Spleen (tissue), 7 donors: ENCODE measurements at regions not wholly inside any gene's neighbourhood (a gene's known extent, or its start where the extent isn't known, plus 50 kb on each side); places are given as distances from the start of the nearest gene placed in this dataset.

ENCODE experiments used
- POLR2A ChIP-seq, 3 donors: fragments of 450-650 bp; IDR thresholded peaks; one replicate each; pipeline ENCODE4 v1.5.1; 2017; ENCODE audit warnings: antibody characterized with exemption in 3 of 3, mild to moderate bottlenecking in 1 of 3
- TF ChIP-seq, protein P1 (sequence below), 11 experiments: fragments of 200-600 bp in 7 of 11; fragments of 450-650 bp in 4 of 11; sonication (generic) in 4 of 11; IDR thresholded peaks in 8 of 11; conservative IDR thresholded peaks in 3 of 11; 1 replicate in 7 of 11; 2 replicates in 4 of 11; pipeline versions ENCODE4 v1.4.0 to v1.8.0; 2016 to 2021; ENCODE audit warnings: antibody characterized with exemption in 11 of 11, inconsistent platforms in 4 of 11, mild to moderate bottlenecking in 1 of 11
- donor health status: DM: no; HTN: no; CAD: no; lungs with moderate emphysema.
- donor health status: DM: no; HTN: no; CAD: no.
- donor health status: DM: no; HTN: no; CAD: no.

DNA sequence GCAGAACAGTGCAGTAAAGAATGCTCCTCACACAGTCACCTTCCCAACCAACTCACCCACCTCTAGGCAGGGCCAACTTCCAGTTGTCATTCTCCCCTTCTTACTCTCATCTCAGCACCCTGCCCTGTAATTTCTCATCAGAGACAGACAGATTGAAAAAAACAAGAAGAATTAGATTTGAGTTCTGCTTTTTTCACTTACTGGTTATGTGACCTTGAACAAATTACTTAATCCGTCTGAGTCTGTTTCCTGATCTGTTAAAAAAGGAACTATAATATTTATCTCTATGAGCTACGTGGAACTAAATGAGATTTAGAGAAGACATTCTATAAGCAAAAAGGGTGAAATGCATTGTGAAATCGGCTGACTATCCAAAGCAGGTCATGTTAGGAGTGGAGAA lies 330.3 kb downstream of the ZNF326 start:
- TF ChIP-seq, protein P1, sequence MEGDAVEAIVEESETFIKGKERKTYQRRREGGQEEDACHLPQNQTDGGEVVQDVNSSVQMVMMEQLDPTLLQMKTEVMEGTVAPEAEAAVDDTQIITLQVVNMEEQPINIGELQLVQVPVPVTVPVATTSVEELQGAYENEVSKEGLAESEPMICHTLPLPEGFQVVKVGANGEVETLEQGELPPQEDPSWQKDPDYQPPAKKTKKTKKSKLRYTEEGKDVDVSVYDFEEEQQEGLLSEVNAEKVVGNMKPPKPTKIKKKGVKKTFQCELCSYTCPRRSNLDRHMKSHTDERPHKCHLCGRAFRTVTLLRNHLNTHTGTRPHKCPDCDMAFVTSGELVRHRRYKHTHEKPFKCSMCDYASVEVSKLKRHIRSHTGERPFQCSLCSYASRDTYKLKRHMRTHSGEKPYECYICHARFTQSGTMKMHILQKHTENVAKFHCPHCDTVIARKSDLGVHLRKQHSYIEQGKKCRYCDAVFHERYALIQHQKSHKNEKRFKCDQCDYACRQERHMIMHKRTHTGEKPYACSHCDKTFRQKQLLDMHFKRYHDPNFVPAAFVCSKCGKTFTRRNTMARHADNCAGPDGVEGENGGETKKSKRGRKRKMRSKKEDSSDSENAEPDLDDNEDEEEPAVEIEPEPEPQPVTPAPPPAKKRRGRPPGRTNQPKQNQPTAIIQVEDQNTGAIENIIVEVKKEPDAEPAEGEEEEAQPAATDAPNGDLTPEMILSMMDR (IDR thresholded peaks at IDR 0.05 in 8 of 11, conservative IDR thresholded peaks at IDR 0.05 in 3 of 11): no peak
- TF ChIP-seq POLR2A (IDR thresholded peaks at IDR 0.05): no peak
